Astrocyte (in vitro differentiated cells and primary cell): ENCODE measurements at regions not wholly inside any gene's neighbourhood (a gene's known extent, or its start where the extent isn't known, plus 50 kb on each side); places are given as distances from the start of the nearest gene placed in this dataset.

ENCODE experiments used
- EZH2 ChIP-seq: IDR thresholded peaks from 2 replicates; pipeline ENCODE4 v1.6.1; 2012; ENCODE audit warnings: mild to moderate bottlenecking, low read length, inconsistent platforms; ENCODE audit not compliant: insufficient read depth
- TF ChIP-seq, protein P1 (sequence below): IDR thresholded peaks from 2 replicates; pipeline ENCODE4 v1.5.1; 2011; ENCODE audit warnings: low read depth, mild to moderate bottlenecking, inconsistent platforms, low read length, moderate library complexity; ENCODE audit not compliant: insufficient read depth

DNA sequence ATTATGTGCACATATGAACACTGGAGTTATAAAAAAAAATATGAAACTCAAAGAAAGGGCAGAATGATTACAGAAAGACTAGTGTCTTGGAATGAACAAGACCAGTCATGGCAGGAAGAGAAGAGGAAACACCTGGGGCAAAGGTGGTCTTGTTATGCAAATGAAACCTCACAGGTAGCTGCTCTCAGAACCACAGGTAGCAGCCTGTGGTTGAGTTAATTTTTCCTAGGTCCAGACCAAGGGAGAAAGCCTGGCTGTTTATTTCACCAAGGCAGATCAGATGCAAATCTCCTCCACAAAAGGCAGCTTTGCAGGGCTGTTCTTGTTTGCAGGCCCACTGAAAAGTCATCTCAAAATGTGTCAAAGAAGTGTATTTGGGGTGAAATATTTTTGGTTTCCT lies 785.8 kb downstream of the RNF144A start:
- TF ChIP-seq, protein P1, sequence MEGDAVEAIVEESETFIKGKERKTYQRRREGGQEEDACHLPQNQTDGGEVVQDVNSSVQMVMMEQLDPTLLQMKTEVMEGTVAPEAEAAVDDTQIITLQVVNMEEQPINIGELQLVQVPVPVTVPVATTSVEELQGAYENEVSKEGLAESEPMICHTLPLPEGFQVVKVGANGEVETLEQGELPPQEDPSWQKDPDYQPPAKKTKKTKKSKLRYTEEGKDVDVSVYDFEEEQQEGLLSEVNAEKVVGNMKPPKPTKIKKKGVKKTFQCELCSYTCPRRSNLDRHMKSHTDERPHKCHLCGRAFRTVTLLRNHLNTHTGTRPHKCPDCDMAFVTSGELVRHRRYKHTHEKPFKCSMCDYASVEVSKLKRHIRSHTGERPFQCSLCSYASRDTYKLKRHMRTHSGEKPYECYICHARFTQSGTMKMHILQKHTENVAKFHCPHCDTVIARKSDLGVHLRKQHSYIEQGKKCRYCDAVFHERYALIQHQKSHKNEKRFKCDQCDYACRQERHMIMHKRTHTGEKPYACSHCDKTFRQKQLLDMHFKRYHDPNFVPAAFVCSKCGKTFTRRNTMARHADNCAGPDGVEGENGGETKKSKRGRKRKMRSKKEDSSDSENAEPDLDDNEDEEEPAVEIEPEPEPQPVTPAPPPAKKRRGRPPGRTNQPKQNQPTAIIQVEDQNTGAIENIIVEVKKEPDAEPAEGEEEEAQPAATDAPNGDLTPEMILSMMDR = no peak
- TF ChIP-seq EZH2 = no peak
